RWPE1 (cell line): ENCODE measurements at regions not wholly inside any gene's neighbourhood (a gene's known extent, or its start where the extent isn't known, plus 50 kb on each side); places are given as distances from the start of the nearest gene placed in this dataset.

Source experiments
- CTCF ChIA-PET: fragments of 350-600 bp; sonication (Branson Sonifier 250); formaldehyde crosslinking; extraction: SDS; loops from one replicate; lab custom pipeline; 2021; lab: Yijun Ruan, JAX
- POLR2A ChIA-PET: fragments of 400-600 bp; formaldehyde crosslinking; extraction: SDS; loops from one replicate; lab custom pipeline; 2020; ENCODE audit warnings: antibody characterized with exemption; ENCODE audit not compliant: low non-redundant PET; lab: Yijun Ruan, JAX
- DNase-seq: peaks from one replicate; pipeline ENCODE4 v3.0.0; 2012; ENCODE audit warnings: low spot score
- H3K27ac ChIP-seq: fragments of 450-650 bp; 2 replicates; pipeline ENCODE4 v1.5.1; 2017
- CTCF ChIP-seq: fragments of 450-650 bp; conservative IDR thresholded peaks from 2 replicates; pipeline ENCODE4 v1.5.1; 2017; ENCODE audit warnings: low read depth, mild to moderate bottlenecking

GRCh38 chr7:31234836-31235605 is 105.5 kb downstream of the NEUROD6 start:
- no peak for DNase-seq
- no peak for TF ChIP-seq CTCF
- H3K27ac ChIP-seq = no peak overlapping the region
- ChIA-PET CTCF (no interaction called here), POLR2A (interaction anchor here (0.5 kb wide), 1 partner anchor 63 kb away, joined by 3 read pairs; no protein-coding TSS in a partner anchor)

- CTCF ChIA-PET = interaction anchor here (0.6 kb wide), 1 partner anchor 81 kb away, joined by 4 read pairs; no protein-coding TSS in a partner anchor
- no peak for TF ChIP-seq CTCF
- POLR2A ChIA-PET = no interaction called here
- no peak for DNase-seq
- H3K27ac ChIP-seq = no peak overlapping the region
Observed at GRCh38 chr7:31228957-31229356, 111.6 kb downstream of the NEUROD6 start.

GRCh38 chr7:31214751-31215150 is 125.8 kb downstream of the NEUROD6 start:
- TF ChIP-seq CTCF = no peak
- CTCF ChIA-PET = no interaction called here
- H3K27ac ChIP-seq = no peak overlapping the region
- POLR2A ChIA-PET = no interaction called here
- DNase-seq = no peak

GRCh38 chr7:31211281-31211680 is 129.2 kb downstream of the NEUROD6 start:
- CTCF ChIA-PET = interaction anchor here (0.8 kb wide), 1 partner anchor 1033 kb away, joined by 3 read pairs; no protein-coding TSS in a partner anchor
- POLR2A ChIA-PET = no interaction called here
- TF ChIP-seq CTCF = no peak
- no peak overlapping the region for H3K27ac ChIP-seq
- no peak for DNase-seq

- TF ChIP-seq CTCF = no peak
- DNase-seq = no peak
- CTCF ChIA-PET = no interaction called here
- H3K27ac ChIP-seq = no peak overlapping the region
- POLR2A ChIA-PET = no interaction called here
Observed at GRCh38 chr7:31204071-31204470, 136.5 kb downstream of the NEUROD6 start.

- DNase-seq = no peak
- ChIA-PET POLR2A (no interaction called here), CTCF (no interaction called here)
- no peak for TF ChIP-seq CTCF
- no peak overlapping the region for H3K27ac ChIP-seq
Observed at GRCh38 chr7:31203551-31203950, 137.0 kb downstream of the NEUROD6 start.
